H9 (cell line): ENCODE measurements at regions not wholly inside any gene's neighbourhood (a gene's known extent, or its start where the extent isn't known, plus 50 kb on each side); places are given as distances from the start of the nearest gene placed in this dataset.

Experiments
- DNase-seq: peaks from one replicate; pipeline ENCODE4 v3.0.0-alpha.2; 2017
- H2AFZ ChIP-seq: one replicate; pipeline ENCODE4 v1.6.1; 2013; ENCODE audit warnings: mild to moderate bottlenecking, low read length, control low read depth, moderate library complexity
- H2AK5ac ChIP-seq: 2 replicates; pipeline ENCODE4 v1.6.1; 2013; ENCODE audit warnings: low read length, control low read depth, mixed read lengths; ENCODE audit not compliant: insufficient read length
- H2BK120ac ChIP-seq: one replicate; pipeline ENCODE4 v1.6.1; 2013; ENCODE audit warnings: low read depth, mild to moderate bottlenecking, low read length, control low read depth, inconsistent platforms; ENCODE audit not compliant: poor library complexity, severe bottlenecking
- H2BK12ac ChIP-seq: 2 replicates; pipeline ENCODE4 v1.6.1; 2013; ENCODE audit warnings: low read length, control low read depth, mixed read lengths, low read depth; ENCODE audit not compliant: insufficient read length
- H2BK15ac ChIP-seq: 2 replicates; pipeline ENCODE4 v1.6.1; 2013; ENCODE audit warnings: low read depth, low read length, control low read depth
- H2BK20ac ChIP-seq: one replicate; pipeline ENCODE4 v1.6.1; 2013; ENCODE audit warnings: low read depth, mild to moderate bottlenecking, low read length, control low read depth, inconsistent platforms; ENCODE audit not compliant: poor library complexity, severe bottlenecking
- H2BK5ac ChIP-seq: 2 replicates; pipeline ENCODE4 v1.6.1; 2013; ENCODE audit warnings: low read length, control low read depth, mixed read lengths; ENCODE audit not compliant: insufficient read length
- H3K14ac ChIP-seq: 2 replicates; pipeline ENCODE4 v1.6.1; 2013; ENCODE audit warnings: low read length, control low read depth; ENCODE audit not compliant: insufficient read depth
- H3K18ac ChIP-seq: 2 replicates; pipeline ENCODE4 v1.6.1; 2013; ENCODE audit warnings: low read depth, mild to moderate bottlenecking, mixed read lengths, low read length, control low read depth; ENCODE audit not compliant: insufficient read length
- H3K23ac ChIP-seq: 2 replicates; pipeline ENCODE4 v1.6.1; 2013; ENCODE audit warnings: low read length, control low read depth, mixed read lengths, low read depth; ENCODE audit not compliant: insufficient read length
- H3K23me2 ChIP-seq: 2 replicates; pipeline ENCODE4 v1.6.1; 2013; ENCODE audit warnings: low read depth, mild to moderate bottlenecking, mixed read lengths, low read length, control low read depth; ENCODE audit not compliant: insufficient read length, poor library complexity, severe bottlenecking
- H3K27ac ChIP-seq: 2 replicates; pipeline ENCODE4 v1.5.1; 2013; ENCODE audit warnings: low read length, control low read depth, mixed read lengths, low read depth; ENCODE audit not compliant: insufficient read length
- H3K27me3 ChIP-seq: 2 replicates; pipeline ENCODE4 v1.6.1; 2013; ENCODE audit warnings: low read length, control low read depth, inconsistent platforms; ENCODE audit not compliant: insufficient read depth
- H3K4ac ChIP-seq: 2 replicates; pipeline ENCODE4 v1.6.1; 2013; ENCODE audit warnings: low read depth, mild to moderate bottlenecking, control low read depth, inconsistent platforms, low read length, moderate library complexity
- H3K4me1 ChIP-seq: 2 replicates; pipeline ENCODE4 v1.6.1; 2013; ENCODE audit warnings: low read length, control low read depth, inconsistent platforms; ENCODE audit not compliant: insufficient read depth
- H3K4me2 ChIP-seq: 2 replicates; pipeline ENCODE4 v1.6.1; 2013; ENCODE audit warnings: low read length, control low read depth, mixed read lengths; ENCODE audit not compliant: insufficient read length, insufficient read depth
- H3K56ac ChIP-seq: 2 replicates; pipeline ENCODE4 v1.6.1; 2013; ENCODE audit warnings: low read depth, mild to moderate bottlenecking, mixed read lengths, low read length, control low read depth; ENCODE audit not compliant: insufficient read length
- H3K79me1 ChIP-seq: 2 replicates; pipeline ENCODE4 v1.6.1; 2013; ENCODE audit warnings: low read depth, mild to moderate bottlenecking, moderate library complexity, low read length, control low read depth, inconsistent platforms; ENCODE audit not compliant: insufficient read depth, poor library complexity, severe bottlenecking
- H3K79me2 ChIP-seq: 2 replicates; pipeline ENCODE4 v1.6.1; 2013; ENCODE audit warnings: low read length, control low read depth, inconsistent platforms; ENCODE audit not compliant: insufficient read depth
- H3K9ac ChIP-seq: 2 replicates; pipeline ENCODE4 v1.6.1; 2013; ENCODE audit warnings: low read length, control low read depth, mixed read lengths; ENCODE audit not compliant: insufficient read length; ENCODE audit errors: extremely low read depth
- H3K9me3 ChIP-seq: one replicate; pipeline ENCODE4 v1.6.1; 2013; ENCODE audit warnings: low read depth, low read length, inconsistent platforms; ENCODE audit not compliant: control insufficient read depth
- H3T11ph ChIP-seq: one replicate; pipeline ENCODE4 v1.6.1; 2013; ENCODE audit warnings: mild to moderate bottlenecking, low read length, control low read depth, inconsistent platforms
- H4K20me1 ChIP-seq: one replicate; pipeline ENCODE4 v1.6.1; 2013; ENCODE audit not compliant: control insufficient read depth, insufficient read length, insufficient read depth
- H4K5ac ChIP-seq: 2 replicates; pipeline ENCODE4 v1.6.1; 2013; ENCODE audit warnings: low read depth, mild to moderate bottlenecking, mixed read lengths, low read length, control low read depth; ENCODE audit not compliant: insufficient read length
- H4K8ac ChIP-seq: replicated peaks from 2 replicates; pipeline ENCODE4 v1.6.1; 2013; ENCODE audit warnings: low read length, control low read depth, mixed read lengths, low read depth; ENCODE audit not compliant: insufficient read length
- H4K91ac ChIP-seq: 2 replicates; pipeline ENCODE4 v1.6.1; 2013; ENCODE audit warnings: low read depth, mild to moderate bottlenecking, moderate library complexity, mixed read lengths, low read length, control low read depth; ENCODE audit not compliant: insufficient read length
- H3K27ac Mint-ChIP-seq, 3 experiments: 2 replicates in 2 of 3; 3 replicates in 1 of 3; pipeline ENCODE4 v1.8.0; 2020 to 2021; ENCODE audit warnings: mixed read lengths in 3 of 3, mild to moderate bottlenecking in 1 of 3, moderate library complexity in 1 of 3
- H3K27me3 Mint-ChIP-seq: 2 replicates; pipeline ENCODE4 v1.8.0; 2021; ENCODE audit warnings: low read depth, mild to moderate bottlenecking, moderate library complexity, mixed read lengths
- H3K36me3 Mint-ChIP-seq, 3 experiments: 2 replicates in 2 of 3; 3 replicates in 1 of 3; pipeline ENCODE4 v1.8.0; 2020 to 2021; ENCODE audit warnings: low read depth in 3 of 3, mixed read lengths in 3 of 3; ENCODE audit not compliant: insufficient read depth in 1 of 3
- H3K4me1 Mint-ChIP-seq, 2 experiments: 2 replicates each; pipeline ENCODE4 v1.8.0; 2020; ENCODE audit warnings: mixed read lengths in 2 of 2
- H3K4me3 Mint-ChIP-seq, 2 experiments: 2 replicates in 1 of 2; 3 replicates in 1 of 2; pipeline ENCODE4 v1.8.0; 2020 to 2021; ENCODE audit warnings: mild to moderate bottlenecking in 2 of 2, mixed read lengths in 2 of 2, moderate library complexity in 1 of 2
- H3K9me3 Mint-ChIP-seq, 2 experiments: 2 replicates in 1 of 2; 3 replicates in 1 of 2; pipeline ENCODE4 v1.8.0; 2020; ENCODE audit warnings: mild to moderate bottlenecking in 2 of 2, mixed read lengths in 2 of 2, moderate library complexity in 1 of 2
- whole genome bisulfite sequencing: extraction: QIAGEN DNeasy Blood & Tissue Kit; methylation state at CpG from one replicate; pipeline ENCODE4 v1.1.7; 2013; ENCODE audit warnings: missing lambda C conversion rate, low lambda C conversion rate, mixed read lengths; ENCODE audit not compliant: insufficient read length; ENCODE audit errors: extremely low coverage; 5-methylcytosine and 5-hydroxymethylcytosine counted together
- TF ChIP-seq, protein P1 (sequence below): fragments of 200-600 bp; sonication (generic); conservative IDR thresholded peaks from 3 replicates; pipeline ENCODE4 v1.8.0; 2021; ENCODE audit warnings: antibody characterized with exemption, mild to moderate bottlenecking

DNA sequence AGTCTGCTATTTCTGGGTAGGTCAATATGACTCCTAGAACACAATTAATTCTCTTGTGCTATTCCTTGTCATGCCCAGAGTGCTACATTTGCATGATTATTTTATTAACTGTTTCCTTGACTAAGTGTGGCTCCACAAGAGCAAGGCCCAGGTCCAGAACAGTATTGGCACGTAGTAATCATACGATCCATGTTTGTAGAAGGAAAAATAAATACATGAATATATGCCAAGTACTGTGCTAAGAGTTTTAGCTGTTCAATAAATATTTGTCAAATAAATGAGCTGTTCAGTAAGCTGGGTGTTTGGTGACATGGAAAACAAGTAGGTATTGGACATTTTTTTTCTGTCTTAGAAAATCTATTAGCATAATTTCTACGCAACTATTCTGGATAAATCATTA lies 995.9 kb downstream of the MAT2B start:
- H3K27me3 Mint-ChIP-seq, result no peaks in the 10 kb centered on the region
- Histone ChIP-seq H3K14ac (no peak overlapping the region), H4K5ac (no peak overlapping the region), H3K27ac (no peak overlapping the region), H3K9ac (no peak overlapping the region), H2BK15ac (no peak overlapping the region), H3K56ac (no peak overlapping the region), H3K4me2 (no peak overlapping the region), H3K18ac (no peak overlapping the region), H2AK5ac (no peak overlapping the region), H3K79me2 (no peaks in the 10 kb centered on the region), H4K91ac (no peak overlapping the region), H4K20me1 (no peaks in the 10 kb centered on the region), H2BK12ac (no peak overlapping the region), H3K27me3 (no peaks in the 10 kb centered on the region), H3K23me2 (no peaks in the 10 kb centered on the region), H3K9me3 (no peaks in the 10 kb centered on the region), H2AFZ (no peak overlapping the region), H3K4me1 (0 out of 2 replicates have a peak, but pooled peaks cover 4% of the 10 kb centered on the region), H2BK5ac (no peak overlapping the region), H3T11ph (no peak overlapping the region), H3K79me1 (no peaks in the 10 kb centered on the region), H2BK120ac (no peak overlapping the region), H4K8ac (no peak overlapping the region), H2BK20ac (no peak overlapping the region), H3K4ac (no peak overlapping the region), H3K23ac (no peak overlapping the region)
- TF ChIP-seq, protein P1, sequence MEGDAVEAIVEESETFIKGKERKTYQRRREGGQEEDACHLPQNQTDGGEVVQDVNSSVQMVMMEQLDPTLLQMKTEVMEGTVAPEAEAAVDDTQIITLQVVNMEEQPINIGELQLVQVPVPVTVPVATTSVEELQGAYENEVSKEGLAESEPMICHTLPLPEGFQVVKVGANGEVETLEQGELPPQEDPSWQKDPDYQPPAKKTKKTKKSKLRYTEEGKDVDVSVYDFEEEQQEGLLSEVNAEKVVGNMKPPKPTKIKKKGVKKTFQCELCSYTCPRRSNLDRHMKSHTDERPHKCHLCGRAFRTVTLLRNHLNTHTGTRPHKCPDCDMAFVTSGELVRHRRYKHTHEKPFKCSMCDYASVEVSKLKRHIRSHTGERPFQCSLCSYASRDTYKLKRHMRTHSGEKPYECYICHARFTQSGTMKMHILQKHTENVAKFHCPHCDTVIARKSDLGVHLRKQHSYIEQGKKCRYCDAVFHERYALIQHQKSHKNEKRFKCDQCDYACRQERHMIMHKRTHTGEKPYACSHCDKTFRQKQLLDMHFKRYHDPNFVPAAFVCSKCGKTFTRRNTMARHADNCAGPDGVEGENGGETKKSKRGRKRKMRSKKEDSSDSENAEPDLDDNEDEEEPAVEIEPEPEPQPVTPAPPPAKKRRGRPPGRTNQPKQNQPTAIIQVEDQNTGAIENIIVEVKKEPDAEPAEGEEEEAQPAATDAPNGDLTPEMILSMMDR, result no peak
- no peak overlapping the region for H3K4me3 Mint-ChIP-seq
- H3K36me3 Mint-ChIP-seq, result no peaks in the 10 kb centered on the region
- H3K9me3 Mint-ChIP-seq, result no peaks in the 10 kb centered on the region
- no CpG with 5 or more reads among the region's 3 CpGs for WGBS
- H3K27ac Mint-ChIP-seq, result no peak overlapping the region
- no peak for DNase-seq
- peaks cover 29 to 34% of the 10 kb centered on the region in 2 experiments for H3K4me1 Mint-ChIP-seq
